WERI-Rb-1 (cell line): ENCODE measurements at regions not wholly inside any gene's neighbourhood (a gene's known extent, or its start where the extent isn't known, plus 50 kb on each side); places are given as distances from the start of the nearest gene placed in this dataset.
A peak's percentile ranks its signal among the peaks of the same experiment; 100 is the strongest.

ENCODE experiments used
- DNase-seq: peaks from one replicate; pipeline ENCODE4 v3.0.0-alpha.2; 2020
- H3K27ac ChIP-seq: fragments of 250-450 bp; sonication (Bioruptor Pico); 2 replicates; pipeline ENCODE4 v1.5.1; 2020; ENCODE audit warnings: mild to moderate bottlenecking, moderate library complexity
- H3K27me3 ChIP-seq: fragments of 250-450 bp; sonication (Bioruptor Pico); 2 replicates; pipeline ENCODE4 v1.5.1; 2021; ENCODE audit warnings: mild to moderate bottlenecking, low read depth, moderate library complexity; ENCODE audit not compliant: insufficient read depth, severe bottlenecking
- H3K36me3 ChIP-seq: fragments of 250-450 bp; sonication (Bioruptor Pico); 2 replicates; pipeline ENCODE4 v1.5.1; 2020; ENCODE audit warnings: mild to moderate bottlenecking, moderate library complexity
- H3K4me3 ChIP-seq: 2 replicates; pipeline ENCODE4 v1.5.1; 2011; ENCODE audit warnings: low read depth, mild to moderate bottlenecking, control low read depth, low read length
- H3K9me3 ChIP-seq: fragments of 250-450 bp; sonication (Bioruptor Pico); 2 replicates; pipeline ENCODE4 v1.5.1; 2021; ENCODE audit warnings: mild to moderate bottlenecking, moderate library complexity; ENCODE audit not compliant: severe bottlenecking
- CTCF ChIP-seq: IDR thresholded peaks from 2 replicates; pipeline ENCODE4 v1.5.1; 2011; ENCODE audit warnings: low read depth, mild to moderate bottlenecking, control low read depth, inconsistent platforms, low read length

- Histone ChIP-seq H3K27ac (no peak overlapping the region), H3K36me3 (no peaks in the 10 kb centered on the region), H3K4me3 (no peak overlapping the region), H3K9me3 (no peaks in the 10 kb centered on the region), H3K27me3 (no peaks in the 10 kb centered on the region)
- TF ChIP-seq CTCF = no peak
- no peak for DNase-seq
Measured at GRCh38 chr4:138943893-138944292, 71.7 kb upstream of the NOCT start.

- H3K4me3 ChIP-seq = no peak overlapping the region
- H3K27me3 ChIP-seq = no peaks in the 10 kb centered on the region
- H3K9me3 ChIP-seq = no peaks in the 10 kb centered on the region
- DNase-seq = no peak
- no peak overlapping the region for H3K27ac ChIP-seq
- no peak for TF ChIP-seq CTCF
- no peaks in the 10 kb centered on the region for H3K36me3 ChIP-seq
Measured at GRCh38 chr4:138941037-138941436, 74.5 kb upstream of the NOCT start.

- DNase-seq = no peak
- no peak overlapping the region for H3K4me3 ChIP-seq
- no peak for TF ChIP-seq CTCF
- no peak overlapping the region for H3K27ac ChIP-seq
- no peaks in the 10 kb centered on the region for H3K9me3 ChIP-seq
- H3K36me3 ChIP-seq = no peaks in the 10 kb centered on the region
- no peaks in the 10 kb centered on the region for H3K27me3 ChIP-seq
Measured at GRCh38 chr4:138939960-138940359, 75.6 kb upstream of the NOCT start.

GRCh38 chr4:138938366-138938690 is 77.3 kb upstream of the NOCT start:
- Histone ChIP-seq H3K27me3 (no peaks in the 10 kb centered on the region), H3K4me3 (no peak overlapping the region), H3K9me3 (no peaks in the 10 kb centered on the region), H3K36me3 (no peaks in the 10 kb centered on the region), H3K27ac (no peak overlapping the region)
- peak; percentile 46 for TF ChIP-seq CTCF
- DNase-seq = no peak

GRCh38 chr4:138935135-138935807 is 80.3 kb upstream of the NOCT start:
- no peaks in the 10 kb centered on the region for H3K36me3 ChIP-seq
- H3K9me3 ChIP-seq = no peaks in the 10 kb centered on the region
- no peaks in the 10 kb centered on the region for H3K27me3 ChIP-seq
- no peak overlapping the region for H3K27ac ChIP-seq
- DNase-seq = no peak
- no peak for TF ChIP-seq CTCF
- H3K4me3 ChIP-seq = no peak overlapping the region

- TF ChIP-seq CTCF = no peak
- DNase-seq = no peak
- no peak overlapping the region for H3K4me3 ChIP-seq
Measured at GRCh38 chr4:138927072-138927471, 88.5 kb upstream of the NOCT start.

More at GRCh38 chr4:138927072-138927471, 88.5 kb upstream of the NOCT start:
- H3K36me3 ChIP-seq = no peaks in the 10 kb centered on the region
- H3K9me3 ChIP-seq = no peaks in the 10 kb centered on the region
- H3K27ac ChIP-seq = no peak overlapping the region
- H3K27me3 ChIP-seq = no peaks in the 10 kb centered on the region
